ENCODE measurements at regions not wholly inside any gene's neighbourhood (a gene's known extent, or its start where the extent isn't known, plus 50 kb on each side); places are given as distances from the start of the nearest gene placed in this dataset.

DNA sequence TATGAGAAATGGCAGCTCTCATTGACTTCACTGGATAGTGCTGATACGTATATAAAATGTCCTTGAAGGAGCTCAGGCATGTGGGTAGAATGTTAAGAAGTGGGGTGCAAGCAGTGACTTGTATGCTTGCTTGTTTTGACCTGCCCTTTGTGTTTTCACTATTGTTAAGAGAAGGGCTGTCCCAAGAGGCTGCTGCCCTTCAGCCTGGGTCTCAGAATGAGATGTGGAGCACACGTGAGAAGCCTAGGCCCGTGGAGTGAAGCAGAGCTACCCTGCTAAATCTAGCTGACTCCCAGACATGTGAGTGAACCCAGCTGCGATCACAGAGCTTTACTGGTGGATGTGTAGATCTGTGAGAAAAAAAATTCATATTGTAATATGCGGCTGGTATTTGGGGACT lies 305.3 kb upstream of the RGS17 start:
- Histone ChIP-seq H3K9ac (ENCODE audit: low read depth, low read length) (no peak overlapping the region), H4K5ac (ENCODE audit: low read depth, low read length) (no peak overlapping the region), H3K4me1 (ENCODE audit: control insufficient read depth, insufficient read depth, low read length) (no peaks in the 10 kb centered on the region), H3K4ac (ENCODE audit: low read depth, low read length) (no peak overlapping the region), H3K18ac (ENCODE audit: low read depth, low read length) (no peak overlapping the region), H2BK15ac (ENCODE audit: low read depth, low read length) (no peak overlapping the region), H3K4me2 (ENCODE audit: low read depth, low read length) (no peak overlapping the region), H2AFZ (replicated peaks; ENCODE audit: low read length, poor library complexity) (no peak overlapping the region), H2BK120ac (ENCODE audit: low read depth, low read length) (no peak overlapping the region), H3K9me3 (ENCODE audit: control insufficient read depth, insufficient read depth, low read length) (peaks cover 2% of the 10 kb centered on the region; the same call in 1 of the 2 replicates), H3K36me3 (ENCODE audit: control insufficient read depth, insufficient read depth, low read length) (no peaks in the 10 kb centered on the region), H3K79me1 (ENCODE audit: low read depth in 1 of 2, low read length in 2 of 2) (no peaks in the 10 kb centered on the region), H3K23ac (ENCODE audit: low read depth, low read length) (no peak overlapping the region), H2BK20ac (ENCODE audit: low read depth, low read length) (no peak overlapping the region), H3K56ac (ENCODE audit: extremely low read depth, insufficient read depth, low read length) (no peak overlapping the region), H4K20me1 (ENCODE audit: insufficient read depth, low read length) (no peaks in the 10 kb centered on the region), H2AK9ac (replicated peaks; ENCODE audit: low read depth, low read length, poor library complexity) (no peak overlapping the region), H4K8ac (ENCODE audit: low read depth in 2 of 2, low read length in 2 of 2) (no peak overlapping the region), H2AK5ac (ENCODE audit: low read depth, low read length) (no peak overlapping the region), H4K91ac (ENCODE audit: insufficient read depth, low read depth, low read length) (no peak overlapping the region), H2BK5ac (ENCODE audit: low read depth, low read length, poor library complexity, severe bottlenecking) (no peak overlapping the region), H3K14ac (replicated peaks; ENCODE audit: low read depth, low read length) (no peak overlapping the region), H3K4me3 (ENCODE audit: insufficient read depth, low read depth, low read length) (no peak overlapping the region), H3K27ac (ENCODE audit: insufficient read depth, low read length) (no peak overlapping the region), H3K27me3 (ENCODE audit: control insufficient read depth, insufficient read depth, low read length) (no peaks in the 10 kb centered on the region), H3K9me1 (ENCODE audit: insufficient read depth, low read length) (no peaks in the 10 kb centered on the region)
- 40% methylated on average over 1 of the region's 5 CpGs; no CpG with 5 or more reads in 1 of the 2 experiments for WGBS, 2 experiments (ENCODE audit: extremely low coverage in 2 of 2, insufficient read length in 1 of 2)
- intact Hi-C loops (cut with micrococcal nuclease) (no loop called here), in situ Hi-C loops (cut with MboI; ENCODE audit: low sequenced_read_pairs) (no loop called here), dilution Hi-C loops (cut with HindIII; ENCODE audit: low sequenced_read_pairs, unreplicated experiment) (no loop called here)
- DNase-seq (no peak), ATAC-seq (ENCODE audit: low read depth) (no peak)
- ChIA-PET CTCF (no interaction called here), POLR2A (ENCODE audit: unreplicated experiment) (no interaction called here)
- TF ChIP-seq CEBPB (IDR thresholded peaks at IDR 0.05; ENCODE audit: low read depth, low read length) = no peak
- no peak for TF ChIP-seq RFX5 (IDR thresholded peaks at IDR 0.05; ENCODE audit: low read depth, low read length)
- no peak for TF ChIP-seq MAZ (IDR thresholded peaks at IDR 0.05; ENCODE audit: borderline replicate concordance, low read depth, low read length)
- TF ChIP-seq SMC3 (IDR thresholded peaks at IDR 0.05; ENCODE audit: low read depth, low read length) = no peak
- no peak for TF ChIP-seq BHLHE40 (IDR thresholded peaks at IDR 0.05; ENCODE audit: low read depth, low read length)
- no peak for TF ChIP-seq RAD21 (IDR thresholded peaks at IDR 0.05; ENCODE audit: low read length)
- TF ChIP-seq, protein P1, sequence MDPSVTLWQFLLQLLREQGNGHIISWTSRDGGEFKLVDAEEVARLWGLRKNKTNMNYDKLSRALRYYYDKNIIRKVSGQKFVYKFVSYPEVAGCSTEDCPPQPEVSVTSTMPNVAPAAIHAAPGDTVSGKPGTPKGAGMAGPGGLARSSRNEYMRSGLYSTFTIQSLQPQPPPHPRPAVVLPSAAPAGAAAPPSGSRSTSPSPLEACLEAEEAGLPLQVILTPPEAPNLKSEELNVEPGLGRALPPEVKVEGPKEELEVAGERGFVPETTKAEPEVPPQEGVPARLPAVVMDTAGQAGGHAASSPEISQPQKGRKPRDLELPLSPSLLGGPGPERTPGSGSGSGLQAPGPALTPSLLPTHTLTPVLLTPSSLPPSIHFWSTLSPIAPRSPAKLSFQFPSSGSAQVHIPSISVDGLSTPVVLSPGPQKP (IDR thresholded peaks at IDR 0.05; ENCODE audit: borderline replicate concordance, low read depth, low read length) = no peak
- no peak for TF ChIP-seq CHD1 (IDR thresholded peaks at IDR 0.05; ENCODE audit: low read depth, low read length)
- TF ChIP-seq, protein P2, sequence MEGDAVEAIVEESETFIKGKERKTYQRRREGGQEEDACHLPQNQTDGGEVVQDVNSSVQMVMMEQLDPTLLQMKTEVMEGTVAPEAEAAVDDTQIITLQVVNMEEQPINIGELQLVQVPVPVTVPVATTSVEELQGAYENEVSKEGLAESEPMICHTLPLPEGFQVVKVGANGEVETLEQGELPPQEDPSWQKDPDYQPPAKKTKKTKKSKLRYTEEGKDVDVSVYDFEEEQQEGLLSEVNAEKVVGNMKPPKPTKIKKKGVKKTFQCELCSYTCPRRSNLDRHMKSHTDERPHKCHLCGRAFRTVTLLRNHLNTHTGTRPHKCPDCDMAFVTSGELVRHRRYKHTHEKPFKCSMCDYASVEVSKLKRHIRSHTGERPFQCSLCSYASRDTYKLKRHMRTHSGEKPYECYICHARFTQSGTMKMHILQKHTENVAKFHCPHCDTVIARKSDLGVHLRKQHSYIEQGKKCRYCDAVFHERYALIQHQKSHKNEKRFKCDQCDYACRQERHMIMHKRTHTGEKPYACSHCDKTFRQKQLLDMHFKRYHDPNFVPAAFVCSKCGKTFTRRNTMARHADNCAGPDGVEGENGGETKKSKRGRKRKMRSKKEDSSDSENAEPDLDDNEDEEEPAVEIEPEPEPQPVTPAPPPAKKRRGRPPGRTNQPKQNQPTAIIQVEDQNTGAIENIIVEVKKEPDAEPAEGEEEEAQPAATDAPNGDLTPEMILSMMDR (conservative IDR thresholded peaks at IDR 0.05; ENCODE audit: low read depth, low read length) = no peak
- TF ChIP-seq MXI1 (IDR thresholded peaks at IDR 0.05; ENCODE audit: borderline replicate concordance, low read depth, low read length) = no peak
- no peak for TF ChIP-seq FOS (IDR thresholded peaks at IDR 0.05; ENCODE audit: low read depth, low read length)
- no peak for TF ChIP-seq MAFK (IDR thresholded peaks at IDR 0.05; ENCODE audit: low read depth, low read length)
- TF ChIP-seq, protein P3, sequence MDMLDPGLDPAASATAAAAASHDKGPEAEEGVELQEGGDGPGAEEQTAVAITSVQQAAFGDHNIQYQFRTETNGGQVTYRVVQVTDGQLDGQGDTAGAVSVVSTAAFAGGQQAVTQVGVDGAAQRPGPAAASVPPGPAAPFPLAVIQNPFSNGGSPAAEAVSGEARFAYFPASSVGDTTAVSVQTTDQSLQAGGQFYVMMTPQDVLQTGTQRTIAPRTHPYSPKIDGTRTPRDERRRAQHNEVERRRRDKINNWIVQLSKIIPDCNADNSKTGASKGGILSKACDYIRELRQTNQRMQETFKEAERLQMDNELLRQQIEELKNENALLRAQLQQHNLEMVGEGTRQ (IDR thresholded peaks at IDR 0.05; ENCODE audit: low read depth, low read length) = no peak
- TF ChIP-seq POLR2A (IDR thresholded peaks at IDR 0.05; ENCODE audit: low read depth, low read length) = no peak
- no peak for TF ChIP-seq NFE2L2 (IDR thresholded peaks at IDR 0.05; ENCODE audit: low read depth, low read length)
- TF ChIP-seq RCOR1 (IDR thresholded peaks at IDR 0.05; ENCODE audit: insufficient replicate concordance, low read length) = no peak
- BruUV-seq (replicated peaks) = no TSS peak
